ENCODE measurements at regions not wholly inside any gene's neighbourhood (a gene's known extent, or its start where the extent isn't known, plus 50 kb on each side); places are given as distances from the start of the nearest gene placed in this dataset.
"Not testable (repeated sequence)": the region's sequence is repeated elsewhere in the genome, so short reads cannot be mapped to it uniquely, and the experiment has no call there.

GRCh38 chr2:114118088-114118487 is 228.2 kb downstream of the ACTR3 start:
- Mint-ChIP-seq H3K36me3 (ENCODE audit: low read depth) (no peaks in the 10 kb centered on the region), H3K4me3 (no peak overlapping the region), H3K27me3 (ENCODE audit: low read depth) (no peaks in the 10 kb centered on the region), H3K4me1 (ENCODE audit: low read depth) (no peaks in the 10 kb centered on the region), H3K27ac (no peak overlapping the region), H3K9me3 (ENCODE audit: insufficient read depth) (no peaks in the 10 kb centered on the region)
- DNase-seq (no peak), ATAC-seq (no peak)
- ChIA-PET CTCF (no interaction called here), POLR2A (no interaction called here)

GRCh38 chr2:114119862-114120261 is 230.0 kb downstream of the ACTR3 start:
- Mint-ChIP-seq H3K9me3 (ENCODE audit: insufficient read depth) (no peaks in the 10 kb centered on the region), H3K4me1 (ENCODE audit: low read depth) (no peaks in the 10 kb centered on the region), H3K36me3 (ENCODE audit: low read depth) (no peaks in the 10 kb centered on the region), H3K27ac (no peak overlapping the region), H3K27me3 (ENCODE audit: low read depth) (no peaks in the 10 kb centered on the region), H3K4me3 (no peak overlapping the region)
- ATAC-seq (no peak), DNase-seq (no peak)
- ChIA-PET POLR2A (no interaction called here), CTCF (no interaction called here)

GRCh38 chr2:114122930-114123329 is 233.0 kb downstream of the ACTR3 start:
- Mint-ChIP-seq H3K27me3 (ENCODE audit: low read depth) (no peaks in the 10 kb centered on the region), H3K36me3 (ENCODE audit: low read depth) (no peaks in the 10 kb centered on the region)
- CTCF ChIA-PET = no interaction called here

GRCh38 chr2:114123925-114124324 is 234.0 kb downstream of the ACTR3 start:
- H3K4me1 Mint-ChIP-seq (ENCODE audit: low read depth) = no peaks in the 10 kb centered on the region
- no peak overlapping the region for H3K4me3 Mint-ChIP-seq
- DNase-seq (no peak), ATAC-seq (no peak)
- H3K9me3 Mint-ChIP-seq (ENCODE audit: insufficient read depth) = no peaks in the 10 kb centered on the region
- no peaks in the 10 kb centered on the region for H3K36me3 Mint-ChIP-seq (ENCODE audit: low read depth)
- ChIA-PET POLR2A (interaction anchor here (0.7 kb wide), 1 partner anchor 50 kb away, joined by 3 read pairs; no protein-coding TSS in a partner anchor), CTCF (no interaction called here)
- H3K27ac Mint-ChIP-seq = no peak overlapping the region
- no peaks in the 10 kb centered on the region for H3K27me3 Mint-ChIP-seq (ENCODE audit: low read depth)

More at GRCh38 chr2:114122930-114123329, 233.0 kb downstream of the ACTR3 start:
- Mint-ChIP-seq H3K4me3 (no peak overlapping the region), H3K9me3 (ENCODE audit: insufficient read depth) (no peaks in the 10 kb centered on the region), H3K27ac (no peak overlapping the region), H3K4me1 (ENCODE audit: low read depth) (no peaks in the 10 kb centered on the region)
- POLR2A ChIA-PET = no interaction called here
- no peak for ATAC-seq
- no peak for DNase-seq

- CTCF ChIA-PET = no interaction called here
- H3K4me3 Mint-ChIP-seq = no peak overlapping the region
- ATAC-seq (no peak), DNase-seq (no peak)
- no peak overlapping the region for H3K27ac Mint-ChIP-seq
- POLR2A ChIA-PET = no interaction called here
- H3K4me1 Mint-ChIP-seq (ENCODE audit: low read depth) = no peaks in the 10 kb centered on the region
- H3K27me3 Mint-ChIP-seq (ENCODE audit: low read depth) = peaks cover 2% of the 10 kb centered on the region
- H3K9me3 Mint-ChIP-seq (ENCODE audit: insufficient read depth) = no peaks in the 10 kb centered on the region
- no peaks in the 10 kb centered on the region for H3K36me3 Mint-ChIP-seq (ENCODE audit: low read depth)
Measured at GRCh38 chr2:114127372-114127771, 237.5 kb downstream of the ACTR3 start.

GRCh38 chr2:114128263-114128662 is 238.4 kb downstream of the ACTR3 start:
- H3K4me3 Mint-ChIP-seq = no peak overlapping the region
- H3K27me3 Mint-ChIP-seq (ENCODE audit: low read depth) = peaks cover 2% of the 10 kb centered on the region
- no peak for DNase-seq
- H3K4me1 Mint-ChIP-seq (ENCODE audit: low read depth) = no peaks in the 10 kb centered on the region
- H3K9me3 Mint-ChIP-seq (ENCODE audit: insufficient read depth) = no peaks in the 10 kb centered on the region
- H3K36me3 Mint-ChIP-seq (ENCODE audit: low read depth) = no peaks in the 10 kb centered on the region
- no peak for ATAC-seq
- H3K27ac Mint-ChIP-seq = no peak overlapping the region
- ChIA-PET POLR2A (no interaction called here), CTCF (no interaction called here)

GRCh38 chr2:114128725-114129124 is 238.8 kb downstream of the ACTR3 start:
- Mint-ChIP-seq H3K27me3 (ENCODE audit: low read depth) (peaks cover 2% of the 10 kb centered on the region), H3K4me1 (ENCODE audit: low read depth) (no peaks in the 10 kb centered on the region), H3K36me3 (ENCODE audit: low read depth) (no peaks in the 10 kb centered on the region), H3K27ac (no peak overlapping the region), H3K4me3 (no peak overlapping the region), H3K9me3 (ENCODE audit: insufficient read depth) (no peaks in the 10 kb centered on the region)
- ChIA-PET POLR2A (no interaction called here), CTCF (no interaction called here)
- ATAC-seq (no peak), DNase-seq (no peak)

GRCh38 chr2:114132050-114132449 is 242.2 kb downstream of the ACTR3 start:
- POLR2A ChIA-PET; ATAC-seq; H3K4me1 Mint-ChIP-seq (ENCODE audit: low read depth); DNase-seq; H3K4me3 Mint-ChIP-seq; H3K9me3 Mint-ChIP-seq (ENCODE audit: insufficient read depth); CTCF ChIA-PET; H3K36me3 Mint-ChIP-seq (ENCODE audit: low read depth); H3K27me3 Mint-ChIP-seq (ENCODE audit: low read depth); H3K27ac Mint-ChIP-seq: not testable (repeated sequence)

- H3K36me3 Mint-ChIP-seq (ENCODE audit: low read depth) = no peaks in the 10 kb centered on the region
- no peak overlapping the region for H3K27ac Mint-ChIP-seq
- ChIA-PET POLR2A (no interaction called here), CTCF (no interaction called here)
- H3K4me1 Mint-ChIP-seq (ENCODE audit: low read depth) = no peaks in the 10 kb centered on the region
- no peak for ATAC-seq
- no peak overlapping the region for H3K4me3 Mint-ChIP-seq
- H3K27me3 Mint-ChIP-seq (ENCODE audit: low read depth) = peaks cover 2% of the 10 kb centered on the region
- no peaks in the 10 kb centered on the region for H3K9me3 Mint-ChIP-seq (ENCODE audit: insufficient read depth)
- DNase-seq = no peak
Measured at GRCh38 chr2:114134146-114134545, 244.3 kb downstream of the ACTR3 start.

GRCh38 chr2:114139542-114139941 is 249.7 kb downstream of the ACTR3 start:
- CTCF ChIA-PET = no interaction called here
- ATAC-seq = no peak
- POLR2A ChIA-PET = no interaction called here
- Mint-ChIP-seq H3K27me3 (ENCODE audit: low read depth) (no peaks in the 10 kb centered on the region), H3K4me1 (ENCODE audit: low read depth) (no peaks in the 10 kb centered on the region), H3K36me3 (ENCODE audit: low read depth) (no peaks in the 10 kb centered on the region), H3K9me3 (ENCODE audit: insufficient read depth) (no peaks in the 10 kb centered on the region), H3K27ac (no peak overlapping the region), H3K4me3 (no peak overlapping the region)
- no peak for DNase-seq

GRCh38 chr2:114156366-114157056 is 266.6 kb downstream of the ACTR3 start:
- Mint-ChIP-seq H3K36me3 (ENCODE audit: low read depth) (no peaks in the 10 kb centered on the region), H3K4me1 (ENCODE audit: low read depth) (no peaks in the 10 kb centered on the region), H3K27ac (no peak overlapping the region), H3K27me3 (ENCODE audit: low read depth) (no peaks in the 10 kb centered on the region), H3K9me3 (ENCODE audit: insufficient read depth) (no peaks in the 10 kb centered on the region), H3K4me3 (no peak overlapping the region)
- ATAC-seq (no peak), DNase-seq (no peak)
- ChIA-PET CTCF (no interaction called here), POLR2A (no interaction called here)

GRCh38 chr2:114157057-114157385 is 267.1 kb downstream of the ACTR3 start:
- POLR2A ChIA-PET = no interaction called here
- no peak overlapping the region for H3K4me3 Mint-ChIP-seq

GRCh38 chr2:114160263-114160981 is 270.5 kb downstream of the ACTR3 start:
- Mint-ChIP-seq H3K4me1 (ENCODE audit: low read depth) (no peaks in the 10 kb centered on the region), H3K9me3 (ENCODE audit: insufficient read depth) (no peaks in the 10 kb centered on the region), H3K27me3 (ENCODE audit: low read depth) (peaks cover 2% of the 10 kb centered on the region), H3K27ac (no peak overlapping the region), H3K36me3 (ENCODE audit: low read depth) (no peaks in the 10 kb centered on the region), H3K4me3 (no peak overlapping the region)
- no peak for DNase-seq
- ChIA-PET CTCF (no interaction called here), POLR2A (no interaction called here)
- ATAC-seq = no peak

More at GRCh38 chr2:114157057-114157385, 267.1 kb downstream of the ACTR3 start:
- no peaks in the 10 kb centered on the region for H3K36me3 Mint-ChIP-seq (ENCODE audit: low read depth)
- no peaks in the 10 kb centered on the region for H3K27me3 Mint-ChIP-seq (ENCODE audit: low read depth)
- H3K4me1 Mint-ChIP-seq (ENCODE audit: low read depth) = no peaks in the 10 kb centered on the region
- H3K9me3 Mint-ChIP-seq (ENCODE audit: insufficient read depth) = no peaks in the 10 kb centered on the region
- CTCF ChIA-PET = no interaction called here
- no peak overlapping the region for H3K27ac Mint-ChIP-seq
- ATAC-seq = no peak
- DNase-seq = no peak
